ENCODE measurements at regions not wholly inside any gene's neighbourhood (a gene's known extent, or its start where the extent isn't known, plus 50 kb on each side); places are given as distances from the start of the nearest gene placed in this dataset.

- H3K4me1 ChIP-seq (ENCODE audit: control insufficient read depth in 4 of 4, insufficient read depth in 4 of 4, low read length in 3 of 4): no peaks in the 10 kb centered on the region
- H3K27ac ChIP-seq (ENCODE audit: low read depth in 1 of 2, low read length in 2 of 2): no peak overlapping the region
- peaks cover 0 to 3% (median 0%) of the 10 kb centered on the region in 4 donors for H3K9me3 ChIP-seq (ENCODE audit: control insufficient read depth in 4 of 4, low read length in 3 of 4)
- WGBS: 68% methylated on average over 1 of the region's 1 CpG
- TF ChIP-seq REST (IDR thresholded peaks at IDR 0.05) (no peak), RAD21 (IDR thresholded peaks at IDR 0.05) (no peak), FOXA1 (IDR thresholded peaks at IDR 0.05) (no peak), ZBTB33 (IDR thresholded peaks at IDR 0.05) (no peak), TAF1 (conservative IDR thresholded peaks at IDR 0.05) (no peak), CTCF (IDR thresholded peaks at IDR 0.05; ENCODE audit: low read depth, low read length, missing input control) (no peak), ATF3 (IDR thresholded peaks at IDR 0.05) (no peak), RXRA (IDR thresholded peaks at IDR 0.05) (no peak), HNF4G (IDR thresholded peaks at IDR 0.05) (no peak), SP1 (IDR thresholded peaks at IDR 0.05) (no peak), HNF4A (conservative IDR thresholded peaks at IDR 0.05) (no peak)
- no peaks in the 10 kb centered on the region for H3K27me3 ChIP-seq (ENCODE audit: control insufficient read depth in 4 of 4, insufficient read depth in 4 of 4, low read length in 3 of 4)
- H3K4me3 ChIP-seq (ENCODE audit: low read depth in 1 of 3, low read length in 3 of 3): no peak overlapping the region
- H3K36me3 ChIP-seq (ENCODE audit: control insufficient read depth in 4 of 4, insufficient read depth in 3 of 4, low read depth in 1 of 4, low read length in 3 of 4): no peaks in the 10 kb centered on the region
- no peak for DNase-seq (ENCODE audit: low spot score)
- H3K9ac ChIP-seq (ENCODE audit: low read depth in 1 of 2, low read length in 2 of 2): no peak overlapping the region
Observed at GRCh38 chr1:238944028-238944427, 442.3 kb upstream of the CHRM3 start.

- no peaks in the 10 kb centered on the region for H3K9me3 ChIP-seq (ENCODE audit: control insufficient read depth in 4 of 4, low read length in 3 of 4)
- no peak for DNase-seq (ENCODE audit: low spot score)
- no peak for TF ChIP-seq REST (IDR thresholded peaks at IDR 0.05)
- TF ChIP-seq JUND (IDR thresholded peaks at IDR 0.05): no peak
- TF ChIP-seq SP1 (IDR thresholded peaks at IDR 0.05): no peak
- no peak overlapping the region for H3K9ac ChIP-seq (ENCODE audit: low read depth in 1 of 2, low read length in 2 of 2)
- no peaks in the 10 kb centered on the region for H3K4me1 ChIP-seq (ENCODE audit: control insufficient read depth in 4 of 4, insufficient read depth in 4 of 4, low read length in 3 of 4)
- H3K36me3 ChIP-seq (ENCODE audit: control insufficient read depth in 4 of 4, insufficient read depth in 3 of 4, low read depth in 1 of 4, low read length in 3 of 4): no peaks in the 10 kb centered on the region
- H3K27ac ChIP-seq (ENCODE audit: low read depth in 1 of 2, low read length in 2 of 2): no peak overlapping the region
- H3K27me3 ChIP-seq (ENCODE audit: control insufficient read depth in 4 of 4, insufficient read depth in 4 of 4, low read length in 3 of 4): no peaks in the 10 kb centered on the region
- WGBS: 96% methylated on average over 1 of the region's 1 CpG
- no peak overlapping the region for H3K4me3 ChIP-seq (ENCODE audit: low read depth in 1 of 3, low read length in 3 of 3)
Observed at GRCh38 chr1:238927899-238928298, 458.5 kb upstream of the CHRM3 start.
